ENCODE measurements at regions not wholly inside any gene's neighbourhood (a gene's known extent, or its start where the extent isn't known, plus 50 kb on each side); places are given as distances from the start of the nearest gene placed in this dataset.

- ChIA-PET CTCF (ENCODE audit: low intra/inter-chr PET ratio) (no interaction called here), POLR2A (interaction anchor here (0.5 kb wide), 1 partner anchor 187 kb away, joined by 3 read pairs; no protein-coding TSS in a partner anchor)
- H3K9me3 ChIP-seq (replicated peaks; ENCODE audit: control insufficient read depth, insufficient read depth, low read depth, low read length) = no peaks in the 10 kb centered on the region; the same call in 1 of the 2 replicates
- no peaks in the 10 kb centered on the region for H3K4me1 ChIP-seq (replicated peaks in 1 of 2; ENCODE audit: control insufficient read depth in 2 of 2, insufficient read depth in 2 of 2, low read length in 2 of 2)
- no peak overlapping the region for H3K9ac ChIP-seq (ENCODE audit: insufficient read depth in 1 of 2, low read depth in 2 of 2, low read length in 2 of 2)
- no peak overlapping the region for H2AFZ ChIP-seq (ENCODE audit: low read depth, low read length)
- no peaks in the 10 kb centered on the region for H3K79me2 ChIP-seq (ENCODE audit: control insufficient read depth, insufficient read depth, low read length)
- H3K4me3 ChIP-seq = no peak overlapping the region
- H3K4me2 ChIP-seq (ENCODE audit: insufficient read depth, low read length) = no peak overlapping the region
- H3K27me3 ChIP-seq (ENCODE audit: control insufficient read depth in 2 of 2, insufficient read depth in 2 of 2, low read length in 2 of 2) = no peaks in the 10 kb centered on the region
- H3K36me3 ChIP-seq (ENCODE audit: control insufficient read depth, insufficient read depth, low read length) = no peaks in the 10 kb centered on the region
- ATAC-seq (no peak), DNase-seq (ENCODE audit: extremely low read depth in 1 of 4, low spot score in 3 of 4) (no peak), FAIRE-seq (no peak)
- in situ Hi-C loops (cut with MboI) (no loop called here), intact Hi-C loops (cut with micrococcal nuclease) (no loop called here)
- WGBS (ENCODE audit: insufficient coverage, low coverage, missing lambda C conversion rate) = 2% methylated on average over 4 of the region's 5 CpGs
- H4K20me1 ChIP-seq (replicated peaks; ENCODE audit: control insufficient read depth, insufficient read depth, low read length) = no peaks in the 10 kb centered on the region
- BruUV-seq (replicated peaks) = no TSS peak
- TF ChIP-seq NR1H2 (CRISPR knock-in tag; IDR thresholded peaks at IDR 0.05) (no peak), NBN (IDR thresholded peaks at IDR 0.05; ENCODE audit: low read depth) (no peak), ZBTB17 (CRISPR knock-in tag; IDR thresholded peaks at IDR 0.05) (no peak), ZNF311 (CRISPR knock-in tag; IDR thresholded peaks at IDR 0.05) (no peak), ZNF217 (CRISPR knock-in tag; IDR thresholded peaks at IDR 0.05) (no peak), ZNF12 (CRISPR knock-in tag; IDR thresholded peaks at IDR 0.05) (no peak), LARP7 (IDR thresholded peaks at IDR 0.05) (no peak), COPS2 (conservative IDR thresholded peaks at IDR 0.05) (no peak), SRF (CRISPR knock-in tag; IDR thresholded peaks at IDR 0.05) (no peak), BRF2 (IDR thresholded peaks at IDR 0.05; ENCODE audit: borderline replicate concordance, insufficient read depth, insufficient read length) (no peak), NCOA4 (IDR thresholded peaks at IDR 0.05; ENCODE audit: partially characterized antibody) (no peak)
- TF ChIP-seq, protein P1, sequence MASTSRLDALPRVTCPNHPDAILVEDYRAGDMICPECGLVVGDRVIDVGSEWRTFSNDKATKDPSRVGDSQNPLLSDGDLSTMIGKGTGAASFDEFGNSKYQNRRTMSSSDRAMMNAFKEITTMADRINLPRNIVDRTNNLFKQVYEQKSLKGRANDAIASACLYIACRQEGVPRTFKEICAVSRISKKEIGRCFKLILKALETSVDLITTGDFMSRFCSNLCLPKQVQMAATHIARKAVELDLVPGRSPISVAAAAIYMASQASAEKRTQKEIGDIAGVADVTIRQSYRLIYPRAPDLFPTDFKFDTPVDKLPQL (IDR thresholded peaks at IDR 0.05; ENCODE audit: extremely low read depth, insufficient read length) = no peak
- TF ChIP-seq, protein P2, sequence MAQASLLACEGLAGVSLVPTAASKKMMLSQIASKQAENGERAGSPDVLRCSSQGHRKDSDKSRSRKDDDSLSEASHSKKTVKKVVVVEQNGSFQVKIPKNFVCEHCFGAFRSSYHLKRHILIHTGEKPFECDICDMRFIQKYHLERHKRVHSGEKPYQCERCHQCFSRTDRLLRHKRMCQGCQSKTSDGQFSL (CRISPR knock-in tag; IDR thresholded peaks at IDR 0.05) = no peak
- TF ChIP-seq, protein P2 (tag; IDR thresholded peaks at IDR 0.05) = no peak
- TF ChIP-seq, protein P3, sequence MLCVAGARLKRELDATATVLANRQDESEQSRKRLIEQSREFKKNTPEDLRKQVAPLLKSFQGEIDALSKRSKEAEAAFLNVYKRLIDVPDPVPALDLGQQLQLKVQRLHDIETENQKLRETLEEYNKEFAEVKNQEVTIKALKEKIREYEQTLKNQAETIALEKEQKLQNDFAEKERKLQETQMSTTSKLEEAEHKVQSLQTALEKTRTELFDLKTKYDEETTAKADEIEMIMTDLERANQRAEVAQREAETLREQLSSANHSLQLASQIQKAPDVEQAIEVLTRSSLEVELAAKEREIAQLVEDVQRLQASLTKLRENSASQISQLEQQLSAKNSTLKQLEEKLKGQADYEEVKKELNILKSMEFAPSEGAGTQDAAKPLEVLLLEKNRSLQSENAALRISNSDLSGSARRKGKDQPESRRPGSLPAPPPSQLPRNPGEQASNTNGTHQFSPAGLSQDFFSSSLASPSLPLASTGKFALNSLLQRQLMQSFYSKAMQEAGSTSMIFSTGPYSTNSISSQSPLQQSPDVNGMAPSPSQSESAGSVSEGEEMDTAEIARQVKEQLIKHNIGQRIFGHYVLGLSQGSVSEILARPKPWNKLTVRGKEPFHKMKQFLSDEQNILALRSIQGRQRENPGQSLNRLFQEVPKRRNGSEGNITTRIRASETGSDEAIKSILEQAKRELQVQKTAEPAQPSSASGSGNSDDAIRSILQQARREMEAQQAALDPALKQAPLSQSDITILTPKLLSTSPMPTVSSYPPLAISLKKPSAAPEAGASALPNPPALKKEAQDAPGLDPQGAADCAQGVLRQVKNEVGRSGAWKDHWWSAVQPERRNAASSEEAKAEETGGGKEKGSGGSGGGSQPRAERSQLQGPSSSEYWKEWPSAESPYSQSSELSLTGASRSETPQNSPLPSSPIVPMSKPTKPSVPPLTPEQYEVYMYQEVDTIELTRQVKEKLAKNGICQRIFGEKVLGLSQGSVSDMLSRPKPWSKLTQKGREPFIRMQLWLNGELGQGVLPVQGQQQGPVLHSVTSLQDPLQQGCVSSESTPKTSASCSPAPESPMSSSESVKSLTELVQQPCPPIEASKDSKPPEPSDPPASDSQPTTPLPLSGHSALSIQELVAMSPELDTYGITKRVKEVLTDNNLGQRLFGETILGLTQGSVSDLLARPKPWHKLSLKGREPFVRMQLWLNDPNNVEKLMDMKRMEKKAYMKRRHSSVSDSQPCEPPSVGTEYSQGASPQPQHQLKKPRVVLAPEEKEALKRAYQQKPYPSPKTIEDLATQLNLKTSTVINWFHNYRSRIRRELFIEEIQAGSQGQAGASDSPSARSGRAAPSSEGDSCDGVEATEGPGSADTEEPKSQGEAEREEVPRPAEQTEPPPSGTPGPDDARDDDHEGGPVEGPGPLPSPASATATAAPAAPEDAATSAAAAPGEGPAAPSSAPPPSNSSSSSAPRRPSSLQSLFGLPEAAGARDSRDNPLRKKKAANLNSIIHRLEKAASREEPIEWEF (CRISPR knock-in tag; IDR thresholded peaks at IDR 0.05) = no peak
- TF ChIP-seq, protein P4, sequence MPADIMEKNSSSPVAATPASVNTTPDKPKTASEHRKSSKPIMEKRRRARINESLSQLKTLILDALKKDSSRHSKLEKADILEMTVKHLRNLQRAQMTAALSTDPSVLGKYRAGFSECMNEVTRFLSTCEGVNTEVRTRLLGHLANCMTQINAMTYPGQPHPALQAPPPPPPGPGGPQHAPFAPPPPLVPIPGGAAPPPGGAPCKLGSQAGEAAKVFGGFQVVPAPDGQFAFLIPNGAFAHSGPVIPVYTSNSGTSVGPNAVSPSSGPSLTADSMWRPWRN (IDR thresholded peaks at IDR 0.05; ENCODE audit: low read depth) = no peak
- H3K9me1 ChIP-seq (ENCODE audit: control insufficient read depth, insufficient read depth, low read length) = no peaks in the 10 kb centered on the region
- no peak overlapping the region for H3K27ac ChIP-seq (ENCODE audit: extremely low read depth, low read depth, low read length)
Measured at GRCh38 chrX:39458779-39459178, 639.0 kb downstream of the BCOR start.
